GM19467 (cell line): ENCODE measurements at regions not wholly inside any gene's neighbourhood (a gene's known extent, or its start where the extent isn't known, plus 50 kb on each side); places are given as distances from the start of the nearest gene placed in this dataset.

Experiments used
- ATAC-seq: cut with Tn5 transposase; IDR thresholded peaks from one replicate; pipeline ENCODE4 v1.9.1; 2021; ENCODE audit warnings: mild to moderate bottlenecking, moderate library complexity; ENCODE audit not compliant: unreplicated experiment

DNA sequence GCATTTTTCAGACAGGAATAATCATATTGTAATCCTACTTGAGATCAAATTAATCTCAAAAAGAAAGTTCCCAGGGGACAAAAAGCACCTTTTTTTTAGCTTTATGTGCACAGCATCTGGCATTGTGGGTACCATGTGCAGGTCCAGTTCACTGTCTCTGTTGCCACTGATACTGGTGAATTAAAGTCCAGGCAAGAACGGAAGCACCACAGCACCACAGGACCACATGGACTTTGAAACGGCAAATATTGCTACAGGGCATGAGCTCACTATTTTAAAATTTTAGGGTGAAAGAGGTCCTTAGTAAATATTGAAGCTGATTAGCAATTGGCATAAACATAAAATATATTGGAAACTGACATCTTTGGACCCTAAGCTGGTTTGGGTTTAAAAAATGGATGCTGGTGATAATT lies 709.0 kb downstream of the EPM2A start:
- no peak for ATAC-seq

DNA sequence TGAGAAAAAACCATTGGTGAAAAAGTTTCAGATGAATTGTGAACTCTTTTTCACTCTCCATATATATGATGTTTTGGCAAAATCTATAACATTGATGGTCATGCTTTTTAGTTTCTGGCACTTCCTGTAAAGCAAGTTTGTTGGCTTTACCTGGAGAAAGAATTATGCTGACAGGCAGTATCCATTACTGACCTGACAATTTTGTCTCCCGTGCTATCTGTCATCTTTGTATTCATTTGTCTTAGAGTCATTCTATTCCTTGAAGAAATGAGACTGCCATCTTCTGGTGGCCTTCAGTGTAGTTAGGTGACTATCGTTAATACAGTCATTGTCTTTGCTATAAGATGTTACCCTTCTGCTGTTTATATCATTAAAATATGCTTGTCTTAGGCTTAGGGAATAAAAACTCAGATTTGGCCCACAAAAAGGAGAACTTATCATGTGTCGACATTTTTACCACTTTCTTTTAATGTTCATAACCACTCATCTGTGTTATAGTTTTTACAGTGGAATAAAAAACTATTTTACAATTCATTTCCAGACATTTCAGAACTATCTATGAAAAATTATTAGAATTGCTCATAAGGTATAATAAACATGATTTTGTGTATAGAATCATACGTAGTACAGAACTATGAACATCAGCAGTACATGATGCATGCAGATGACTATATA lies 707.0 kb downstream of the EPM2A start:
- ATAC-seq: no peak

DNA sequence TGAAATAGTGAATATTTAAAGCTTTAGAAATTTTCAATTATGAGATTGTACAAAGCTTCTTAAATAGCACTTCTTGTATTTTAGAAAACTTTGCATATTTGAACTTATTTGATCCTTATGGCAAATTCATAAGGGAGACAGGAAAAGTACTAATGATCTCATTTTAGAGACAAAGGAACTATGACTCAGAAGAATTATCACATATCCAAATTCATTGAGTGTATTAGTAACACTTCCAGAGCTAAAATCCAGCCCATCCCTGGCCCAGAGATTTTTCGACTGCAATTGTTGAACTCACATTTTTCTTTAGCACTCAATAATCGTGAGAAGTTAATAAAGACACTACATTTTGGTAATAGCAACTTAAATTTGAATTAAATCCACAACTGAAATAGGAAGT lies 704.3 kb downstream of the EPM2A start:
- ATAC-seq: no peak

DNA sequence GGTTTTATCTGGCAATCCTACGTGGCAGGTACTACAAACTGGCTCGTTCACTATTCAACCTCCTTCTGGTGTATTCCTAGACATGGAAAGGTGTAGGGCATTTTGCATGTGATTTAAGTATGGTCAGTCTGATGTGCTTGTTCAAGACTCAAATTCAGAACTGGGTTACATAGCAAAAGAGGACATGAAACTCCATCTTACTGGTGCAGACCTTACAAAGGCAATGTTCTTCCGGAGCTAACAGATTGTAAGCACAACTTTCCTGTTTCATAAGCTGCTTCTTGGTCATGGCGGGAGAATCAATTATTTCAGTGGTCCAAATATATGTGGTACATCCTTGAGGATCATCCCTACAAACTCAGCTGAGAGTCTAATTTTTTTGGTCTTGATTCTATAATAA lies 703.4 kb downstream of the EPM2A start:
- ATAC-seq: no peak

DNA sequence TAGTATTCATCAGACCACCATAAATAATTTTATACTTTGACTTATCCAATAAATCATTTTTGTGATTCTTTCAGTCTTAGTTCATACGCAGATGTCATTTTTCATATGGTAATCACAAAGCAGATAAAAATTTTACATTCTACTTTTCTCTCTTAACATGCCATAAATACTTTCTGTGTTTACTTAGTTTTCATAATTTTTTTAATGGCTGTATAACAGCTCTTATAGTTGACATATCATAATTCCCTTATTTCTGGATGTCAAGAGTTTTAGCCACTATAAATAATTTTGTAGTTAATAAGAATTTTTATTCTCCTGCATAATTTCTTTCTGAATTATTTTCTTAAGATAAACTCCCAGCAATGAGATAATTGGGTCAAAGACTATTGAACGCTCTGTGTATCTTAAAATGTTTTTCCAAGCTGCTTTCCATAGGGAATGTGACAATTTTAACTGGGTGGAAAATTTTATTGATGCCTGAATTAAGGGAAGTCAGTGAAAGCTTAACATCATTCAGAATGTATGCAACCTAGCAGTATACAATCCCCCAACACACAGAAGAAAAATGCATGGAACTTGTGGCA lies 702.7 kb downstream of the EPM2A start:
- no peak for ATAC-seq

DNA sequence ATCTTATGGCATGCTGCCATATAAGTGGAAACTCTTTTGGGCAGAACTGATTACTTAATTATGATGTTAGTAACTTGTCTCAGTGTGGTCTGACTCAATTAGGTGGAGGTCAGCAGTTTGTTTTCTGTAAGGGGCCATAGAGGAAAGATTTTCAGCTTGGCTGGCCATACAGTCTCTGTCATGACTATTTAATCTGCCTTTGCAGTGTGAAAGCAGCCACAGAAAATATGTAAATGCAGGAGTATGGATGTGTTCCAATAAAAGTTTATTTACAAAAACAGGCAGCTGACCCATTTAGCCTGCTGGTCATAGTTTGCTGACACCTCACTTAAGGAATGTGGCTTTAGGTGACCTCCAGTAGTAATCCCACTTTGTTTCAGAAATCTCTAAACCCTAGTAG lies 700.7 kb downstream of the EPM2A start:
- no peak for ATAC-seq

DNA sequence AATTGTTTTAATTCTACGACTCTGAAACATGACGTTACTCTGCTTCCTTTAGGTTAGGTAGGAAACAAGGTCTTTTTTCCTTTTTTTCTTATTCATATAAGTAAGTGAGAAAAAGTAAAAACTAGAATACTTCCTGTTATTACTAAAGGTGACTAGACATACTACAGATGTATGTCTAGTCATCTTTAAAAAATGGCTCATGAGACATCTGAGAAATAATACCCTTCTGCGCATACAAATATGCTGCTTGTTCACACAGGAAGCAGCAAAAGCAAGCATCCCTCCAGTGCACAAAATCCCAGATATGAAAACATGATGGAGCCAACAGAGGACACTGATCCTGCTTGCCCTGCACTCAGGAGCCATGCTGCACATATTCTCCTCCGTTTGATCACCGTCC lies 699.1 kb downstream of the EPM2A start:
- no peak for ATAC-seq

DNA sequence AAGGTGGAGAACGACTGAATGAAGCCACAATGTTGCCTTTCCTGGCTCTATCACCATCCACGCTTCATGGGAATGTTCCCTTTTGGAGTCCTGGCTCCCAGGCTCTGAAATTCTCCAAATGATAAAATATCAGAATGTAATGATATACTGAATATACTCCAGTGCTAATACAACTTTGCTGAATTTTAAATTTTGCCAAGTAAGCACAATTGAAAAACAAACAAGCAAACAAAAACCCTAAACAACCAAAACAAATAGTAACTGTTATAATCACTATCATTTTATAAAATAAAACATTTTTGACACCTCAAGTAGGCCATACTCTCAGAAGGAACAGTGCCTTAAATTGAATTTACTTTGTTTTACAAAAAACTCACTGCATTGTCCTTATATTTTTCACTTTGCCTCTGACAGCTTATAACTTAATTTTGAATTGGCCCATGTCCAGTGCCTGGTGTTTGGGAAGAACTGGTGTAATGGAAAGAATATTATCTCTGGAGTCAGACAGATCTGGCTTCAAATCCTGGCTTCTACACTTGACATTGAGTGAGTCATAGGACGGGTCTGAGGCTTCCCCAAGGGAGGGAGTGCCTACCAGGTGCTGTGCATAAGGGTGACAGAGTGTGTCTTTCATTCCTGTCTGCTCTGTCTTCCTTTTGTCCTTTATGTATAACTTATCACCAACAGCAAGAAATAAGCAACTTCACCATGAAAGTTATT lies 698.3 kb downstream of the EPM2A start:
- no peak for ATAC-seq

DNA sequence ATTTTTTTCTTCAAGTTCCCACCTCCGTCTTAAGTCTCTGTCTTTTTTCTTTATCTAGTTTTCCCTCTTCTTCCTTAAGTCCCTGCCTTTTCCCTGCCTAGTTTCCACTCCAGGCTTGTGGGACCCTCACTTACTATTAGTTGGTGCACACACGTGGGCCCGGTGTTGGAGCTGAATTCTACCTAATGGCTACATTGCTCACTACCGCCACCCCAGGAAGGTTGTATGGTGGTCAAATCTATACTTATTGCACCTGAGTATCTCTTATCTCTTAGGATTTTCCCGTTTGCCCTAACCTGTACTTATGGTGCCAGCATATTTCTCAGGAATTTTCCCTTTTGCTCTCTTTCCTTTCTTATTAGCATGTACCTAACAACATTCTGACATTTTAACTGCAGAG lies 692.8 kb downstream of the EPM2A start:
- no peak for ATAC-seq

DNA sequence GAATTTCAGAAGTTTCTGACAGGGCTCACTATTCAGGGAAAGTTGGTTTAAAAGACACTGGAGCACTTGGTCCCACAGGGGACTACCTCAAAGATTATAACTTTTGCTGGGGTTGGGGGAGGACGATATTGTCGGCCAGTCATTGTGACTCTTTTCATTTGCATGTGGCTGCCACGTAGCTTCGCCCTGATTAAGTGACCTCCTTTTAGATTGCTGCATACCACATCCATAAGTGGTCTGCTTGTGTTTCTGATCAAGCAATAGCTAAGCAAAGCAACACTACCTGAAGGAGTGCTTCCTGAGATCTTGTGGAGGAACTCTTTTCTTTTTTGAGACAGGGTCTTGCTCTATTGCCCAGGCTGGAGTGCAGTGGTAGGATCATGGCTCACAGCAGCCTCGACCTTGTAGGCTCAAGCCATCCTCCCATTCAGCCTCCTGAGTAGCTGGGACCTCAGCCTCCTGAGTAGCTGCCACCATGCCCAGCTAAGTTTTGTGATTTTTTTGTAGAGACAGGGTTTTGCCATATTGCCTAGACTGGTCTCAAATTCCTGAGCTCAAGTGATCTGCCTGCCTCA lies 691.3 kb downstream of the EPM2A start:
- ATAC-seq: no peak

DNA sequence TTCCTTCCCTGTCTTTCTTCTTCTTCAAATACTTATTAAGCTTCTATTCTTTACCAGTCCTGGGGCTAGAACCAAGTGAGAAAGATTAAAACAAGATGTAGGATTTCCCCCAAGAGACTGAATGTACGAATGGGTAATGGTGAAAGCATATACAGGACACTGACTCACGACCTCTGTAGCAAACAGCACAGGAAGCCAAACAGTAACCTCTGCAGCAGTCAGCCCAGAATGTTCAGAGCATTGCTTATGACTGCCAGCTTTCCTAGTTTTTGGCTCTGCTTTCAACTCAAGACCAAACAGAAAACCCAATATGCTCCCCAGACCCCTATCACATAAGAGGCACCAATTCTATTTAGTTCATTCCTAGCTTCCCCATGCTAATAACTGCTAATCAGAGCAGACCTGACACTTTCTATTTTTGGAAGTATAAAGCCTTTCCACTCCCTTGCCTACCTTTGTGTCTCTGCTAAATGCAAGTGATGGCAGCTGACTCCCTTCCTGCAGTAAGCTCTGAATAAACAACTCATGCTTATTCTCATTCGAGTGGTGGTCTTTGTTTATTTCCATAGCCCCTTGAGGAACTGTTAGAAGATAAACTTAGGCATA lies 690.6 kb downstream of the EPM2A start:
- ATAC-seq: no peak

DNA sequence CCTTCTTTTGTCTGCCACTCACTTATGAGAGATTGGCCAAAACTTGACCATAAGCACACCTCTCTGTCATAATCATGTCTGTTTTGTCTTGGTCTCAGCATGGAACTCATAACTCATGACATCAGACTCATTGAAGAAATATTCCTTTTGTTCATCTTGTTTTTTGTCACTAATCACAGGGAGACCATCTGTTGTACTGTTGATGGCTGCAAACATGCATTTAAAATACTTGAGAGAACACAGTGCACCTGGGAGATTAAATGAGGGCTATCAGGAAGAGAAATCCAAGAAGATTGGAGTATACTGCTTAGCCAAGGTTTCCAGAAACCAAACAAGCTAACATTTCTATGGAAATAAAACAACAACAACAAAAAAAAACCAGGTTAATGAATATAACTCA lies 689.7 kb downstream of the EPM2A start:
- ATAC-seq: no peak

DNA sequence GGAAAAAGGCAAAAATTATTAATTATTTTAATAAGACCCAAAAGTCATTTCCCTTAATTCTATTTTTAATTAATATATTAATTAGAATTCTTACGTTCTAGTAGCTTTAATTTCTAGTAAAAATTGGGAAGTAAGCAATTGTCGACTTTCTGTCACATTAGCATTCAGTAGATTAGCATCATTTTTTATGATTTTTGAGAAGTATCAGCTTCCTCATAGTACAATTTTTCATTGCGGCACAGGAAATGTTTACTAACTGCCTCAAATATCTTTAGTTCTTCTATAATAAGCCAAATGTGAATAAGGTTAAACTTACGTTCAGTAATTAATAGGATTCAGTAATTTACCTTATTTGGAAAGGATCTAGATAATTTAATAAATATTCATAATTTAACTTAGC lies 687.4 kb downstream of the EPM2A start:
- no peak for ATAC-seq

DNA sequence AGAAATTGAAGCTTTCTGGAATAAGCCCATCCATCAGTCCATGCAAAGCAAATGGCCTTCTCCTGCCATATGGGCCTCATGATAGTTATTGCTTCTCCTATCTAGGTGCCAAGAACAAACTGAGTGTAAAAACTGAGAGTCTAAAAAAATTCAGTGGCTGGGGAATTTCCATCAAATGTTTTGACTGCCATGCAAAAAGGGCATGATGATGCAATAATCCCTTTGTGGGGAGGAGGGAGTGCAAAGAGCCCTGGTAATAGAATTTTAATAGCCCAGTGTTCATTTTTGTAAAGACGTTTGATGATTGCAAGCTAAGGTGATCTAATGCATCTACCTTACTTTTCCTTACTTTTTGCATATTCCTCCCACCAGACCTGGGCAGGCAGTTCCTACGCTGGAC lies 683.7 kb downstream of the EPM2A start:
- ATAC-seq: no peak

DNA sequence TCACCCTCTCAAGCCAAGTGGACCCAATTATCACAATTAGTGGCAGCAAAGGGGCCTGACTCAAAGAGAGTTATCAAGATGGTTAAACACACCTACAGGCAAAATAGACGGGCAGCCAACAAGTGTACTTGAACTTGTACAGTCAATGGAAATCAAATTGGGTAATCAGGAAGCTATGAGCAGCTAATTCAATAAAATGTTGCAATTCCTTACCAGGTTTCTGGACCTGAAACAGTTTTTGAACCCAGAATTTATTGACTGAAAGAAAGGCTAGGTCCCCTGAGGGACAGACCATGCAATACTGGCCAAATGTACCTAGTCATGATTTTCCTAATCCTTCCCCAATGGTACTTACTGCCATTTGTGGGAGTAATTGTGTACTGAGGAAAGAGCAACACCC lies 679.8 kb downstream of the EPM2A start:
- ATAC-seq: no peak

DNA sequence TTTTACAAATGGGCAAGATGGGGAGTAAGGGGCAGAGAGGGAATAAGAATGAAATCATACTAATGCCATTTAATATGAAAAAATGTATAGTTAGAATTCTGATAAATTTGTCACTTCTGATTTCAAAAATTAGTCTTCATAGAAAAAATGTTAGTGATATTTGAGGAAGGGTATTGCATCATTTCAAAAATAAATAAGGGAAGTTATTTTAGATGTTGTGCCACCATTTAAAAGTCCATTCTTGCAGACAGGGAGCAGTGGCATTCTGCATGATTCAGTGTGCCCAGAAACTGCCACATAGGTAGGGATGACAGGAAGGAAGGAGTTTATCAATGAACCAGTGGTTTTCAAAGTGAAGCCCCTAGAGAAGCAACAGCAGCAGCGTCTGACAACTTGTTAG lies 674.6 kb downstream of the EPM2A start:
- ATAC-seq: no peak

DNA sequence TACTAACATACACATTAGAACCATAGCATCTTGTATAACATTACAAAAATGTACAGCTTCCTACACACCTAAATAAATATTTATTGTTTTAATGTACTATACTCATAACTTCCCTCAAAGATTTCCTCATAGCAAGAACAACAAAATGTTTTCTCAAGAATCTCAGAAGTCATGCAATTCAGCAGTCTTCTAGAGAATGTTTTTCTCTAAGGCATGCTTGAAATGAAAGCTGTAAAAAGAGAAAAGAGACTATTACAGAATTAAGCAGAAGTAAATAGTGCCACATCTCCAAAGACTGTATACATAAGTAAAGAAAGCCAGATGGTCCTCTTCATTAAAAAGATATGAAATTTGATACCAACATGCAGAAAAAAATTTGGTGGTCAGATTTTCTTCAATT lies 672.2 kb downstream of the EPM2A start:
- no peak for ATAC-seq

DNA sequence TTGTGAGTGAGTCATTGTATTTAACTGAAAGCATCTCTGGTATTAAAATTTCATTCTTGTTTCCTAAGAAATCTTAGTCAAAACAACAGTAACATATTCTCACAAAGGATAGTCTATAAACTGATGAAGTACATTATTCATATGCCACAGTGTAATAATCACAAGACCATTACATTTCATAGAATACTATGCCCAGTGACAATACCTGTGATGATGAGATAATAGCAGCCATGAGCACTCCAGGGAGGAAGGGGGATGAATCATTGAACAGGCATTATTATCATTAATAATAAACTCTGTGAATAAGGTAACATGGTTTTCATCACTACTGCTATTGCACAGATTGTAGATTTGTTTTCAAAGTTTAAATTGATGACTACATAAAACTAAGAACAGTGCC lies 667.9 kb downstream of the EPM2A start:
- no peak for ATAC-seq

DNA sequence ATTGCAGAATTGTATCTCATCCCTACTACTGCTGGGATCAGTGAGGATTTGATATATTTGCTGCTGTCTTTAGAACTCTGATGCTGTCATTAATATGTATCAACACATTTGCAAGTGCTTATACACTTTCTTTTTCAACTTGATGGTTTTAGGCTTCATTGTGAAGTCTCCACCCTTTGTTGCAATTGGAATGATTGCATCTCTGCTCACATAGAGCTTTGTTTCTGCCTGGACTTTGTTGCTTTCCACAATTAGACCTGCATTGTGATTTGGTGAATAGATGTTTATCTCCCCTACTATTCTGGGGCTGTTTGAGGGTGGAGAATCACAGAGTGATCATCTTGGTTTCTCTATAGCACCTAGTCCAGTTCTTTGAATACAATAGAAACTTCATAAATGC lies 666.7 kb downstream of the EPM2A start:
- no peak for ATAC-seq

DNA sequence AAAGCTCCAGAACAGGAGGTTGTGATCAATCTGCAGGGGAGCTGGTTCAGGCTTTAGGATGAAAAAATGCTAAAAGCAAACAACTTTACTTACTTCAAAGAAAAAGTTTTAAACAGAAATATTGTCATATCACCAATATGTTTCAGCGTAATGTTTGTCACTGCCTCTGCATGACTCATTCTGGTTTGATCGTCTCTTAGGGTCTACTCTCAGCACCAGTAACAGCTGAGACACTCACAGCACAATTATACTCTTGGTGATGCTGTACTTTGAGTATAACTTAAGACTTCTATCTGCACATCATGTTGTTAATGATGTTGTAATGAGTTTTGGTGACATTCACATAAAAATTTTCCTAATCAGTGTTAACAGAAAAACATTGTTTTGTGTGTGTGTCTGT lies 665.4 kb downstream of the EPM2A start:
- ATAC-seq: no peak

DNA sequence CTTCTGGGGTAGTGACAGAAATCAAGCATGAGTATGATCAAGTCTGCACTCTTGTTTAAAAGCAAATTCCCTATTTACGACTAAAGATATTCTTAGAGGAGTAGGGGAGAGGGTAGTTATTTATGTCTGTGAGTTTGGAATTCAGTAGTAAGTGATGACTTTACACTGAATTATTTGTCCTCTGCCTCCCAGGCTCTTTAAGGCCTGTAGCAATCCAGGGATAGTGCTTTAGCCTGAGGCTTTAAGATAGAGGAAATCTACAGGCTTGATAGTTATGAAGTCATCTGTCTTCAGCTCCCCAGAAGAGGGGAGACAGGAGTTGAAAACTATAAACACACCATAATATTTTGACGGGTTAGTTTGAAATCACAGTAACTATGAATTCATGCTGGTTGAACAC lies 664.5 kb downstream of the EPM2A start:
- ATAC-seq: no peak

DNA sequence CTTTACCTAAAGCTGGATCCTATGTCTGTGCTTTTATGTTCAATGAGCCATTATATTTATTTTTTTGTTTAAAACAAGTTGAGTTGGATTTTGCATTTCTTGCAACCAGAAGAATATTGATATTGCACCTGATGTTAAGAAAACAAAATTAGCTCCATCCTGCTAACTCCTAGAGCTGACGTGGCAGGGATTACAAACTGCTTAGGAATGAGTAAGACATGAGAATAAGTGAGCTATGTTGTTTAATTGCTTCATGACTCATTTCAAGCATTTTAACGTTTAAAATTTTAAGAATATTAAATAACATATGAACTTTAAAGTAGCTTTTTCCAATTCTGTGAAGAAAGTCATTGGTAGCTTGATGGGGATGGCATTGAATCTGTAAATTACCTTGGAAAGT lies 663.5 kb downstream of the EPM2A start:
- no peak for ATAC-seq
